Testis (tissue), 2 donors: ENCODE measurements at regions not wholly inside any gene's neighbourhood (a gene's known extent, or its start where the extent isn't known, plus 50 kb on each side); places are given as distances from the start of the nearest gene placed in this dataset.

Experiments used
- DNase-seq: peaks from one replicate; pipeline ENCODE4 v3.0.0-alpha.2; 2019
- H3K27ac ChIP-seq, 2 donors: fragments of 200-600 bp; sonication (generic); one replicate each; pipeline ENCODE4 v1.5.1; 2019
- H3K27me3 ChIP-seq: fragments of 200-600 bp; sonication (generic); one replicate; pipeline ENCODE4 v1.5.1; 2019
- H3K36me3 ChIP-seq: fragments of 200-600 bp; sonication (generic); one replicate; pipeline ENCODE4 v1.5.1; 2017; ENCODE audit warnings: low read depth; ENCODE audit errors: missing control alignments
- H3K4me1 ChIP-seq: fragments of 200-600 bp; sonication (generic); one replicate; pipeline ENCODE4 v1.5.1; 2019
- H3K4me3 ChIP-seq, 2 donors: fragments of 200-600 bp; sonication (generic); one replicate each; pipeline ENCODE4 v1.5.1; 2017 to 2019
- H3K9me3 ChIP-seq: fragments of 200-600 bp; sonication (generic); one replicate; pipeline ENCODE4 v1.5.1; 2017
- CTCF ChIP-seq, 3 experiments: fragments of 450-650 bp in 2 of 3; fragments of 200-600 bp in 1 of 3; sonication (generic) in 1 of 3; IDR thresholded peaks; one replicate each; pipeline ENCODE4 v1.5.1; 2016 to 2019; ENCODE audit warnings: antibody characterized with exemption in 3 of 3, mild to moderate bottlenecking in 2 of 3, moderate library complexity in 1 of 3
- POLR2A ChIP-seq: fragments of 450-650 bp; IDR thresholded peaks from one replicate; pipeline ENCODE4 v1.6.1; 2017; ENCODE audit warnings: antibody characterized with exemption, mild to moderate bottlenecking, moderate library complexity
- WGBS, 2 donors: methylation state at CpG; one replicate each; pipeline ENCODE4 v1.1.5; 2018; 5-methylcytosine and 5-hydroxymethylcytosine counted together
- intact Hi-C: fragments of 100-400 bp; cut with DNase I; formaldehyde crosslinking; loops from one replicate; pipeline ENCODE4 v1.15.1; 2023; ENCODE audit warnings: low total_unique reads

GRCh38 chr12:75585330-75585729, 73.9 kb upstream of the KRR1 start:
- DNase-seq: no peak
- Histone ChIP-seq H3K27ac (no peak overlapping the region), H3K9me3 (no peaks in the 10 kb centered on the region), H3K4me3 (no peak overlapping the region), H3K36me3 (no peaks in the 10 kb centered on the region), H3K27me3 (no peaks in the 10 kb centered on the region), H3K4me1 (no peaks in the 10 kb centered on the region)
- TF ChIP-seq POLR2A: no peak
- no peak for TF ChIP-seq CTCF (IDR thresholded peaks at IDR 0.05)
- 92 to 93% methylated on average over 4 of the region's 4 CpGs for WGBS, 2 donors
- intact Hi-C loops: no loop called here

GRCh38 chr12:75583355-75583754, 71.9 kb upstream of the KRR1 start:
- Histone ChIP-seq H3K27ac (no peak overlapping the region), H3K36me3 (no peaks in the 10 kb centered on the region), H3K4me1 (no peaks in the 10 kb centered on the region), H3K27me3 (no peaks in the 10 kb centered on the region), H3K9me3 (no peaks in the 10 kb centered on the region), H3K4me3 (no peak overlapping the region)
- 78 to 80% methylated on average over 3 of the region's 3 CpGs for WGBS, 2 donors
- TF ChIP-seq CTCF (IDR thresholded peaks at IDR 0.05) (no peak), POLR2A (no peak)
- no peak for DNase-seq
- intact Hi-C loops: no loop called here

- Histone ChIP-seq H3K27me3 (no peaks in the 10 kb centered on the region), H3K9me3 (no peaks in the 10 kb centered on the region), H3K4me3 (no peak overlapping the region), H3K27ac (no peak overlapping the region), H3K36me3 (no peaks in the 10 kb centered on the region), H3K4me1 (no peaks in the 10 kb centered on the region)
- WGBS, 2 donors: 84 to 92% methylated on average over 3 of the region's 3 CpGs
- no peak for DNase-seq
- TF ChIP-seq CTCF (IDR thresholded peaks at IDR 0.05) (no peak), POLR2A (no peak)
- intact Hi-C loops: no loop called here
Measured at GRCh38 chr12:75581515-75581914, 70.1 kb upstream of the KRR1 start.

- Histone ChIP-seq H3K4me1 (no peaks in the 10 kb centered on the region), H3K36me3 (no peaks in the 10 kb centered on the region), H3K27me3 (no peaks in the 10 kb centered on the region), H3K27ac (no peak overlapping the region), H3K4me3 (no peak overlapping the region), H3K9me3 (no peaks in the 10 kb centered on the region)
- intact Hi-C loops: no loop called here
- no peak for TF ChIP-seq POLR2A
- TF ChIP-seq CTCF (IDR thresholded peaks at IDR 0.05): no peak
- WGBS, 2 donors: 67 to 74% methylated on average over 3 of the region's 3 CpGs
- DNase-seq: no peak
Measured at GRCh38 chr12:75579552-75579951, 68.1 kb upstream of the KRR1 start.

- no peak for DNase-seq
- no peaks in the 10 kb centered on the region for H3K36me3 ChIP-seq
- no peak overlapping the region for H3K4me3 ChIP-seq
- no peak overlapping the region for H3K27ac ChIP-seq
- H3K27me3 ChIP-seq: no peaks in the 10 kb centered on the region
- no peaks in the 10 kb centered on the region for H3K4me1 ChIP-seq
- H3K9me3 ChIP-seq: no peaks in the 10 kb centered on the region
- intact Hi-C loops: no loop called here
- 89 to 92% methylated on average over 2 of the region's 2 CpGs for WGBS, 2 donors
- TF ChIP-seq POLR2A (no peak), CTCF (IDR thresholded peaks at IDR 0.05) (no peak)
Measured at GRCh38 chr12:75578546-75578945, 67.1 kb upstream of the KRR1 start.
